HPDE6-E6E7 (cell line): ENCODE measurements at regions not wholly inside any gene's neighbourhood (a gene's known extent, or its start where the extent isn't known, plus 50 kb on each side); places are given as distances from the start of the nearest gene placed in this dataset.
"Not testable (repeated sequence)": the region's sequence is repeated elsewhere in the genome, so short reads cannot be mapped to it uniquely, and the experiment has no call there.

Experiments
- DNase-seq: peaks from one replicate; pipeline ENCODE4 v3.0.0; 2011; ENCODE audit warnings: missing footprints; ENCODE audit errors: extremely low spot score

- no peak for DNase-seq
Measured at GRCh38 chr9:126056312-126057021, 270.2 kb upstream of the MVB12B start.

- no peak for DNase-seq
Measured at GRCh38 chr9:126057121-126057825, 269.4 kb upstream of the MVB12B start.

DNA sequence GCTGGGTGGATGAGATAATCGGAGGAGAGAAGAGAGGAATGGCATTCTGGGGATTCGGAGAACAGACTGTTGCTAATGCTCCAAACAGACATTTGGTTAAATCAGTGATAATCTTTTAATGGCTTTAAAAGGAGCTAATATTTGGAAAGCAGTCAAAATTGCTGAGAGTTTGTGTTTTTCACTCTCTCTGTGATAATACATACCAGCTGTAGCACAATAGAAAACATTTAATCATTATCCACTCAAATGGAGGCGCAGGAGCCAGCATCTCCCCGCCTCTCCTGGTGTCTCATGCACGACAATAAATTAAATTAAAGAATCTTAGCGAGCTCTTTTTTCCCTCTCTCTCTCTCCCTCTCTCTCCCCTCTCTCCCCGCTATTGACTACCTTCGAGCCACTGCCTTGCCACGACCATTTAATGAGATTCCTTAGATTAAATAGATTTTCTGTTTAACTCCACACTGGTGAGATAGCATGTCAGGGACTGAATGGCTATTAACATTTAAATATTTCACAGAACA is 268.6 kb upstream of the MVB12B start:
- DNase-seq, result no peak

DNA sequence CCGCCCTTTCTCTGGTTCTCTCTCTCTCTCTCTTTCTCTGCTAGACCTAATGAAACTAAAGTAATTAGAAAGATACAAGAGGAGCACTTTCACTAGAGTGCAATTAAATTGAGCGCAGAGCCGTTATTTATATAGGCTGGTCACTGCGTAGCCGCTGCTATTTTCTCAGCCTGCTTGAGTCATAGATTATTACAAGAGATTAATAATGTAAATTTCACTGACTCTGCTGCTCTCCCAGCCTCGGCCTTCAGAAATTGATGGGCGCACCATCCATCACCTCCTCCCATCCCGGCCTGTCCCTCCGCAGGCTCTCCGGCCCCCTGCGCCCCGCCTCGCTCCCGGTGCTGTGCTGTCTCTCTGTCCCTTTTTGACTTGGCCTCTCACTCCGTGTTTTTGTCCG is 268.0 kb upstream of the MVB12B start:
- no peak for DNase-seq

DNA sequence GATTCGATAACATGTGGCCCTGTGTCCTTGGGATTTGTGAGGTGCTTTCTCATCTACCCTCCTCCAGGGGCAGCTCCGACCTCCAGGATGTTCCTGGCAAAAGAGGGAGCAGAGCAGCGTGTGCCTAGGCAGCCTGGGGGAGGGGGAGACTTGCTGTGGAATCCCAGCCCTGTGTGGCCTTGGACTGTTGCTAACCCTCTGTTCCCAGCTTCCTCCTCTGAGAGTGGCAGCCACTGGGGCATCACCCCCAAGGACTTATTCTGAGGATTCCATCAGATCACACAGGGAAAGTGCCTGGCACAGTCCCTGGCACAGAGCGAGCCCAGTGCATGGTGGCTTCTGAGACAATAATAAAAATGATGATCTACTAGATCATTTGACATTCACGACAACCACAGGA is 265.1 kb upstream of the MVB12B start:
- DNase-seq, result no peak

DNA sequence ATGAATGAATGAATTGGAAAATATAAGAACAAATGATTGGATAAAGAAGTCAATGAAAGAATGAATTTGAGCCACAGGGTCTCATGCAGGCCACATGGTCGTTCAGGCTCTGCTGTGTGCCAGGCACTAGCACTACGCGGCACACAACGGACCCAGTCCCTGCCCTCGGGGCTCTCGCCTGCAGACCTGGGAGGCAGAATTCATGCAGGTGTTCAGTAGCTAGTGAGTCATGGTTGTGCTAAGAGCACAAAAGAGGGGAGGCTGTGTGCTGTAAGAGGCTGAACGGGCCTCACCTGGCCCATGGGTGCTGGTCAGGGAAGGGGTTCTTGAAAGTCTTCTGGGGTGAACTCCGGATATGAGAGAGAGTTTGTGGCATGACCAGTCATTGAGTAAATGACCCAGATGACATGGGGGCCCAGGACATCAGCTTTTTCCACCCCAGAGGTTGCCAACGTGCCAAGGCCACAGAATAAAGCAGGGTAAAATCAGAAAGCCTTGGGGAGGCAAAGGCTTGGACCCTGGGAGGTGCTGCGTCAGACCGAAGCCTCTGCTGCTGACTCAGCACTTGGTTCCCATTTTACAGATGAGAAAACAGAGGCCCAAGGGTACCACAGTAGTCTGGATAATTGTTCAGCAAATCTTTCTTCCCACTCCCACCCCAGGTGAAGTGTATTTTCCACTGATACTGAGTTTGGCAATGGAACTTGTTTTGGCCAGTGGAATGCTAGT is 264.3 kb upstream of the MVB12B start:
- no peak for DNase-seq

GRCh38 chr9:126063326-126063725 is 263.3 kb upstream of the MVB12B start:
- no peak for DNase-seq

- DNase-seq, result no peak
Measured at GRCh38 chr9:126066131-126066530, 260.5 kb upstream of the MVB12B start.

DNA sequence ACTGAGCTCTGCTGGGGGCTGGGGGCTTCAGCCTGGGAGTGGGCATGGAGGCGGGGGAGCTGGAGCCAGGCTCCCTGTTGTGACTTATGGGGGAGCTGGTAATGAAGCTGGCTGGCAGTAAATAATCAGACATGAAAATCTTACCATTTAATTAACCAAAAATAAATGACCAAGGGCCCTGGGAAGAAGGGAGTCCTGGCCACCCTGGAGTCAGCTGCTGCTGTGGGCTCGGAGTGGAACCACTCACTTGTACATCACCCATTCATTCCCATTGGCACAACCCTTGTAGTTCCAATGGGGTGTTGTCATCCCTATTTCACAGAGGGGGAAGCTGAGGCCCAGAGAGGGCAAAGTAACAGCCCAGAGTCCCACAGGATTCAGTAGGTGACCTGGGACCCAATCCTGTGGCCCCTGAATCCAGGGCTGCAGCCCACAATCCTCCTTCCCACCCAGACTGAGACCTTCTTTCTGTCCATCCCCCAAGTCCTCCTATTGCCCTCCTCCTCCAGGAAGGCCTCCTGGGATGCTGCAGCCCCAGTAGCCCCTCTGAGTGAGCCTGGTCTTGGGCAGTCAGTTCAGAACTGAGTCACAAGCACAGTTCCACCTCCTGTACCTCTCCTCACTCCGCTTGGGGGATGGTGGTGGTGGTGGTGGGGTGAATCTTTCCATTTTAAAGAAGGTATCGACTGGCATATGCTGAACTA is 259.4 kb upstream of the MVB12B start:
- DNase-seq, result no peak

DNA sequence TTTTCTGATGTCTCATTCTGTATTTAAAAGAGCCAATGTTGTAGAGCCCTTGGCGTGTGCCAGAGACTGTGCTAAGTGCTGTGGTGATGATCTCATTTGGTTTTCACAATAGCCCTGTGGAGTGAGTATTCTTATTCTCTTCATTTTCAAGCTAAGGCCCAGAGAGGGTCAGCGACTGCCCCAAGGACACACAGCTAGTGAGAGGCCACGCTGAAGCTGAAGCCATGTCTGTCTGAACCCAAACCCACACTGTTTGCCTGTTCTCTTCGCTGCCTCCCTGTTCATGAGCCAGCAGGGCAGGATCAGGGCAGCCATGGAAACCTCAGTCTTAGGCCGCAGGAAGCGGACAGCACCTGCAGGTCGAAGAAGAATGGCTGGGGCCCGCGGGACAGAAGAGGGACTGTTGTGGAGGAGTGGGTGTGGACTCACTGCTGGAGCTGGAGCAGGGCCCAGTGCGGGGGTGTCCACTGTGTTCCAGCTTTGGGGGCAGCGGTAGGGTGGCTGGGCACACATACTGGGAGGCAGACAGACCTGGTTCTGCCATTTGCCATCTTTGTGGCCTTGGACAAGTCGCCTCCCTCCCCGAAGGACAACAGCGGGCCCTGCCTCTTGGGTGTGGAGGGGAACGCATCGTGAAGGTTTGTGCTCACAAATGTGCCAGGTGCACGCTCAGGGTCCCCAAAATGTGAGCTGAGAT is 257.9 kb upstream of the MVB12B start:
- no peak for DNase-seq

DNA sequence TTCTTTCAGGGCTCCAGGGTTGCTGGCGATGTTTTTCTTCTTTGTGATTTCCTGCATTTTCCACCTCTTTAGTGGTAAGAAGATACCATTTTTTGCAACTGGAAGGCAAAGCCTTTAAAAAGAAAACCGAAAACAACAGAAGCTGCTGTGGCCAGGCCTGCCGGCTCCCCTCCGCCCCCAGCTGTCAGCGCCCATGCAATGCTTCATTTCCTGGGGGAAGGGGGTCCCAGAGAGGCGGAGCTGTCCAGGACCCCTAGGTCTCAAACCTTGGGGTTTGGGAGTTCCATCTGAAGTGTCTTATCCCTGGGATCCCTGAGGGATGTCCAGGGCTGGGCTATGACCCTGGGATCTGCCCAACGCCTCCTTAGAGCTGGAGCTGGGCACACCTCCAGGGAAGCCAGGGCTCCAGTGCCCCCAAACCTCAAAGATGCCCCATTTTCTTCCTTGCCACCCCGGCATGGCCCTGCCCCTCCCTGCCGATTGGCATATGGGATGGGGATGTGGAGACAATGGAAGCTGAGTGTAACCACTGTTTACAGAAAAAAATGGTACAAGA is 257.2 kb upstream of the MVB12B start:
- no peak for DNase-seq

- DNase-seq, result no peak
Measured at GRCh38 chr9:126070058-126070655, 256.5 kb upstream of the MVB12B start.

DNA sequence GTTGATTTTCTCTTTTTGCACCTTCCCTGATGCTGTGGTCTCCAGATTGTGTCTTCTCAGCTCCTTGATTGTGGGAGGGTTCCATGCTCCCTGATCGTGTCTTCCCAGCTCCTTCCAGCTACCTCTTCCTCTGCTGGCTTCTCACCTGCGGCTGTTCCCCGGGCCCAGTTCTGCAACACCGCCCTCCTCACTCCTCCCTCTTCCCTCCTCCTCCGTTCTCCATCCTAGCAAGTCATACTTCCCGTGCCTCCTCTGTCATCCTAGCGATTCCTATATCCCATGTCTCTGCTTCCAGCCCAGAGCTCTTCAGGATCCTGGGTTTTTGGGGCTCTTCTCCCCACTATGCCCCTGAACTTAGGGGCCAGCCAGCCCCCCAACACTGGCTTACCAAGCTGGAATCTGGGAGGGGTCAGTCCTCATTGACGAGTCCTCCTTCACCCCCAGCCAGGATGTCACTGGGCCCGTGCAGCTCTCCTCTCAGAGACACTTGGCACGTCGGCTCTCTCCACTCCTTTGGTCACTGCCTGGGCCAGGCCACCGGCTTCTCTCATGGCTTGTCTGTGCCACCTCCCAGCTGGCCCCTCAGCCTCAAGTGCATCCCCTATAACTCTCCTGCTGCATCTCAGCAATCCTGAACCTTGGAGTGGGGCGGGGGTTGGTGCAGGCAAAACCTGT is 255.4 kb upstream of the MVB12B start:
- DNase-seq, result no peak

GRCh38 chr9:126077656-126078055 is 249.0 kb upstream of the MVB12B start:
- not testable (repeated sequence) for DNase-seq

- DNase-seq, result no peak
Measured at GRCh38 chr9:126080641-126081040, 246.0 kb upstream of the MVB12B start.

- DNase-seq, result no peak
Measured at GRCh38 chr9:126081746-126082145, 244.9 kb upstream of the MVB12B start.

- DNase-seq, result no peak
Measured at GRCh38 chr9:126084008-126084407, 242.6 kb upstream of the MVB12B start.

- no peak for DNase-seq
Measured at GRCh38 chr9:126084696-126085095, 241.9 kb upstream of the MVB12B start.

DNA sequence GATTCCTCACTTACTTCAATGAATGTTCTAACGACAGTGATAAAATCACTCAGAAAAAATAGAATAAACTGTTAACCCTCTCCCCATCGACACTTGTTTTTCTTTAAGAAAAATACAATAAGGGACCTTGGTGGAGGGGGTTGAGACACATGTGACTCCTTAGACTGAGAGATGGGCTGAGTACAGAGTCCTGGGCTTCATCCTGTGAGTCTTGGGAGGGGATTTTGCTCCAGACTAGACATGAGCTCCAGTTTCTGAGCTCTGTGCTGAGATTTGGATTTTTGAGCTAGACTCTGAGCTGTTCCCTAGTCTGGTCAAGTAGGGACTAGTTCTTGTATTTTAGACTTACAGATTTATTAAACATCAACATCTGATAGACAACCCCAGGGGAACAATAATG is 241.5 kb upstream of the MVB12B start:
- DNase-seq, result no peak

GRCh38 chr9:126088336-126088735 is 238.3 kb upstream of the MVB12B start:
- no peak for DNase-seq
